ENCODE measurements at regions not wholly inside any gene's neighbourhood (a gene's known extent, or its start where the extent isn't known, plus 50 kb on each side); places are given as distances from the start of the nearest gene placed in this dataset.

GRCh38 chr4:24321131-24321530 is 263.2 kb downstream of the DHX15 start:
- TF ChIP-seq, protein P1, sequence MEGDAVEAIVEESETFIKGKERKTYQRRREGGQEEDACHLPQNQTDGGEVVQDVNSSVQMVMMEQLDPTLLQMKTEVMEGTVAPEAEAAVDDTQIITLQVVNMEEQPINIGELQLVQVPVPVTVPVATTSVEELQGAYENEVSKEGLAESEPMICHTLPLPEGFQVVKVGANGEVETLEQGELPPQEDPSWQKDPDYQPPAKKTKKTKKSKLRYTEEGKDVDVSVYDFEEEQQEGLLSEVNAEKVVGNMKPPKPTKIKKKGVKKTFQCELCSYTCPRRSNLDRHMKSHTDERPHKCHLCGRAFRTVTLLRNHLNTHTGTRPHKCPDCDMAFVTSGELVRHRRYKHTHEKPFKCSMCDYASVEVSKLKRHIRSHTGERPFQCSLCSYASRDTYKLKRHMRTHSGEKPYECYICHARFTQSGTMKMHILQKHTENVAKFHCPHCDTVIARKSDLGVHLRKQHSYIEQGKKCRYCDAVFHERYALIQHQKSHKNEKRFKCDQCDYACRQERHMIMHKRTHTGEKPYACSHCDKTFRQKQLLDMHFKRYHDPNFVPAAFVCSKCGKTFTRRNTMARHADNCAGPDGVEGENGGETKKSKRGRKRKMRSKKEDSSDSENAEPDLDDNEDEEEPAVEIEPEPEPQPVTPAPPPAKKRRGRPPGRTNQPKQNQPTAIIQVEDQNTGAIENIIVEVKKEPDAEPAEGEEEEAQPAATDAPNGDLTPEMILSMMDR (IDR thresholded peaks at IDR 0.05; ENCODE audit: insufficient read depth, low read length): no peak
- TF ChIP-seq REST (IDR thresholded peaks at IDR 0.05; ENCODE audit: insufficient replicate concordance, low read depth) (no peak), GABPA (IDR thresholded peaks at IDR 0.05; ENCODE audit: low read depth) (no peak), POLR2AphosphoS5 (IDR thresholded peaks at IDR 0.05; ENCODE audit: low read depth) (no peak), SPI1 (IDR thresholded peaks at IDR 0.05; ENCODE audit: borderline replicate concordance, low read depth) (no peak)

Measured in HL-60 (cell line).